Renal pelvis (tissue), 1 donor: ENCODE measurements at regions not wholly inside any gene's neighbourhood (a gene's known extent, or its start where the extent isn't known, plus 50 kb on each side); places are given as distances from the start of the nearest gene placed in this dataset.

Experiments used
- DNase-seq: peaks from one replicate; pipeline ENCODE4 v3.0.0-alpha.2; 2013

DNA sequence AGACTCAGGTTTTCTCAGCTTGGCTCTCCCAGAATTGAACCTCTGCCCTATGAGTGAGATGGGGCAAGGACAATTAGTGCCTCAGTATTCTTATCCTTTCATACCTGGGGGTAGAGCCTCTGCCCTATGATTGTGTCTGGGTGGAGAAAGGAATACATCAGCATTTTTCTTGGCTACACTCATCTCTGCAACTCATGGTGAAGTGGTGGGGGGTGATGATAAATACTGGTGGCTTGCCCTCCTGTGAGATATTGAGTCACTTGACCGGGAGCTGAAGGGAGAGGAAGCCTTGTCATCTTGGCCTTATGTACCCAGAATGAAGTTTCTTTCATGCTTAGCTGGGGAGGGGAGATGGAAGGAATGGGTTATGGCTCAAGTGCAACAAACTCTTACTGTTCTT is 71.3 kb upstream of the ENOX2 start:
- no peak for DNase-seq

GRCh38 chrX:130975947-130976346 is 72.9 kb upstream of the ENOX2 start:
- peak; percentile 29 for DNase-seq

DNA sequence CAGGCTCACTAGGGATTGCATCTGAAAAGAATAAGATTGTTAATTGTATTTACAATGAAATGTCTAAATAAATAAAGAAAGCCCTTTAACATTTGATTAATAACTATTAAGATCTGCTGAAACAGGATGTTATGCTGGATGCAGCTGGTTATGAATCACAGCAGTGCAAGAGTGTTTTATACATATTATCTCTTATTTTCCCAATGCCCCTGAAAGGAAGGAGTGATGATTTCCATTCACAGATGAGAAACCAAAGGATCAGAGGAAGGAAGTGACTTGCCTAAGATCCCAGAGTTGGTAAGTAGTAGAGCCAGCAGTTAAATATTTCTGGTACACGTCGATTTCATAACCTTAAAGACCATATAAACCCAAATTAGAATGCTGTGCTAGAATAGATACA is 76.3 kb upstream of the ARHGAP36 start:
- DNase-seq = no peak

DNA sequence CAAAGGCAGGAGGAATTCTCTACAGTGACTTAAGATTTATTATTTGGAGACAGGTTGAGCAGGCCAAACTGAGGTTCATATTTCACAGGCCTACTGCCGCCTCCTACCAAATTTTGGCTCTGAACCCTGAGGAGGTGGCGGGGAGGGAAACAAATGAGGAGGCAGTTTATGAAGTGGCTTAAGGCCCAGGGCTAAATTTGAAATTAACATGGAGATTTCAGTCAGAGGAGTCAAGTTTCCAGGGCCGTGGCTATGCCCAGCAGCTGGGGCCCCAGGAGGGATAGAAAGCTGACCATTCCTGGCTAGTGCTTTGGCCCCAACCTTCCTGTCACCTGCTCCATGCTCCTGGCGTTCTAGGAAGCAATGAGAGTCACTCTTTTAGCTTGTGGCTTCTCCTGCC is 73.4 kb upstream of the ARHGAP36 start:
- peak; percentile 14 for DNase-seq

DNA sequence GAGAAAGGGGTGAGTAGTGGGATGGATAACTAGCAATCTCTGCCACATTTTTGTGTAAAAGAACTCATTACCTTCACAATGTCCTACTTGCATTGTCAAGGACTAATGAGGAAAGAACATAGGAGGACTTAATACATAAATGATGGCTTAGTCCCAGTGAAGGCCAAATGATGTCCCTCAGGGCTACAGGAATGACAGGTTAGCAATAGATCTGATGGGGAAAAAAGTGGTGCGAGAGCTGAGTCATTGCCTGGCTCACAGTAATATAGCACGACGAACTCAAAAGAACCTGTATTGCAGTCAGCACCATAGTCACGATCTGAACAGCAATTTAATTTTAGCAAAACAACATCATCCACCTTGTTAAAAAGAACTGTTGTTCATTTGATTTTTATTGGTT is 70.9 kb upstream of the ARHGAP36 start:
- no peak for DNase-seq

- DNase-seq = no peak
Observed at GRCh38 chrX:130990723-130991122, 67.4 kb upstream of the ARHGAP36 start.

DNA sequence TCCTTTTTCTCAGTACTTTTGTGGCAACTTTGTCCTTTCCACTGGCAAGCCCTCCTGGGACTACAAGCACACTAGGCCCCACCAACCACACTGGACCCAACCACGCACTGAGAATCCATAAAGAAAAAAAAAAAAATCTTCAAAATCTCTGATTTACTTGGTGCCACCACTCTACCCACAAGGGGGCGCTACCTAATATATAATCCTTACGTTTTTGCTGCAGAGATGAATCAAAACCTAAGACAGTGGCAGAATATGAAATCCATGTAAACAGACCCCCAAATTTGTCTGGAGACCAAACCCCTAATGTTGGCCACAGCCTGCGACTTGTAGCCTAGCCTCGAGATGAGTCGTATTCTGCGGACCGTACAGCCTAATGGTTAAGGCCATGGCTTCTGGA is 63.5 kb upstream of the ARHGAP36 start:
- no peak for DNase-seq

- no peak for DNase-seq
Observed at GRCh38 chrX:130995439-130995838, 62.7 kb upstream of the ARHGAP36 start.

DNA sequence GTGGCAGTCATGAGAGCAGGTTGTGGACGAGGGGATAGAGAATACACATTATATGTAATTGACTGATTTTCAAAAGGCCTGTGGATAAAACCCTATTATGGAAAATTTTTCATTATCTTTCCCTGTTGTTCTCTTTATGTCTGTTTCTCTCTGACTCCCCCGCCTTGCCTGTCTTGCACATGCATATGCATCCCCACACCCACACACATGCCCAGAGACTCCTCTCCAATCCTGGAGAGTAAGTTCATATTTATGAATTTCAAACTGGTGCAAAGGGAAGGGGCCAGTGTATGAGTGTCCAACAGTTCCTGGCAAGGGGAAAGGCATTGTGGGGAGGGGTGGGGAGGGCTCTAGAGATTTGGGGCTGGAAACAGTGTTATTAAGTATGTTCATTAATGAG is 60.8 kb upstream of the ARHGAP36 start:
- DNase-seq = no peak

- no peak for DNase-seq
Observed at GRCh38 chrX:130999360-130999759, 58.8 kb upstream of the ARHGAP36 start.
